ENCODE measurements at regions not wholly inside any gene's neighbourhood (a gene's known extent, or its start where the extent isn't known, plus 50 kb on each side); places are given as distances from the start of the nearest gene placed in this dataset.

GRCh38 chr3:96027718-96028117 is 786.7 kb upstream of the EPHA6 start:
- no peak for TF ChIP-seq CTCF (conservative IDR thresholded peaks at IDR 0.05)
- no peak for TF ChIP-seq ZFX (IDR thresholded peaks at IDR 0.05)

Data from C4-2B (cell line).